Neural cell (in vitro differentiated cells): ENCODE measurements at regions not wholly inside any gene's neighbourhood (a gene's known extent, or its start where the extent isn't known, plus 50 kb on each side); places are given as distances from the start of the nearest gene placed in this dataset.

Experiments used
- H2AFZ ChIP-seq: fragments of 200-600, 300-800 bp; sonication (generic), shearing (Covaris generic); 2 replicates; pipeline ENCODE4 v1.6.0; 2014; ENCODE audit warnings: low read depth, mild to moderate bottlenecking, antibody characterized with exemption, low read length, moderate library complexity
- H3F3A ChIP-seq: fragments of 200-600 bp; shearing (Covaris generic); 2 replicates; pipeline ENCODE4 v1.6.1; 2016; ENCODE audit warnings: mild to moderate bottlenecking, moderate library complexity, mixed read lengths, antibody characterized with exemption, low read length; ENCODE audit not compliant: insufficient read depth, poor library complexity, severe bottlenecking
- H3K27ac ChIP-seq: fragments of 200-600, 300-800 bp; sonication (generic), shearing (Covaris generic); 2 replicates; pipeline ENCODE4 v1.5.1; 2014; ENCODE audit warnings: mild to moderate bottlenecking, low read length, moderate library complexity
- H3K27me3 ChIP-seq: fragments of 300-800, 200-600 bp; sonication (generic), shearing (Covaris generic); 2 replicates; pipeline ENCODE4 v1.6.0; 2014; ENCODE audit warnings: mild to moderate bottlenecking, low read depth, low read length, moderate library complexity; ENCODE audit not compliant: insufficient read depth
- H3K36me3 ChIP-seq: fragments of 300-800, 200-600 bp; sonication (generic), shearing (Covaris generic); 2 replicates; pipeline ENCODE4 v1.5.1; 2014; ENCODE audit warnings: mild to moderate bottlenecking, antibody characterized with exemption, low read length, moderate library complexity; ENCODE audit not compliant: insufficient read depth
- H3K4me2 ChIP-seq: fragments of 300-800, 200-600 bp; sonication (generic), shearing (Covaris generic); 2 replicates; pipeline ENCODE4 v1.6.0; 2014; ENCODE audit warnings: mild to moderate bottlenecking, low read length
- H3K4me3 ChIP-seq: fragments of 300-800, 200-600 bp; sonication (generic), shearing (Covaris generic); 2 replicates; pipeline ENCODE4 v1.5.1; 2014; ENCODE audit warnings: mild to moderate bottlenecking, low read length, moderate library complexity
- H3K79me2 ChIP-seq: fragments of 200-600 bp; shearing (Covaris generic); replicated peaks from 2 replicates; pipeline ENCODE4 v1.6.0; 2014; ENCODE audit warnings: mild to moderate bottlenecking, low read length, moderate library complexity; ENCODE audit not compliant: insufficient read depth
- H3K9ac ChIP-seq: fragments of 300-800, 200-600 bp; sonication (generic), shearing (Covaris generic); 2 replicates; pipeline ENCODE4 v1.6.1; 2016; ENCODE audit warnings: mild to moderate bottlenecking, low read length, mixed read lengths
- H3K9me2 ChIP-seq: fragments of 200-600 bp; shearing (Covaris generic); 2 replicates; pipeline ENCODE4 v1.6.1; 2016; ENCODE audit warnings: mild to moderate bottlenecking, low read length, mixed read lengths; ENCODE audit not compliant: insufficient read depth
- H3K9me3 ChIP-seq: fragments of 200-600, 300-800 bp; sonication (generic), shearing (Covaris generic); 2 replicates; pipeline ENCODE4 v1.6.1; 2016; ENCODE audit warnings: mild to moderate bottlenecking, mixed run types, low read length, moderate library complexity, mixed read lengths
- H4K20me1 ChIP-seq: fragments of 200-600 bp; shearing (Covaris generic); 2 replicates; pipeline ENCODE4 v1.6.1; 2016; ENCODE audit warnings: mild to moderate bottlenecking, mixed run types; ENCODE audit not compliant: insufficient read depth
- EP300 ChIP-seq: fragments of 450-650 bp; conservative IDR thresholded peaks from 2 replicates; pipeline ENCODE4 v1.6.1; 2014; ENCODE audit warnings: antibody characterized with exemption, mild to moderate bottlenecking, moderate library complexity; ENCODE audit not compliant: poor library complexity, severe bottlenecking
- EZH2 ChIP-seq: fragments of 200-600, 300-800 bp; shearing (Covaris generic), sonication (generic); IDR thresholded peaks from 2 replicates; pipeline ENCODE4 v1.6.1; 2014; ENCODE audit warnings: antibody characterized with exemption, low read length, borderline replicate concordance, mild to moderate bottlenecking; ENCODE audit not compliant: insufficient read depth, poor library complexity, severe bottlenecking
- MXI1 ChIP-seq: fragments of 450-650 bp; conservative IDR thresholded peaks from 2 replicates; pipeline ENCODE4 v1.6.1; 2014; ENCODE audit warnings: antibody characterized with exemption, mild to moderate bottlenecking; ENCODE audit not compliant: poor library complexity, severe bottlenecking
- POLR2AphosphoS5 ChIP-seq: IDR thresholded peaks from 2 replicates; pipeline ENCODE4 v1.6.1; 2012
- RAD21 ChIP-seq: fragments of 450-650 bp; conservative IDR thresholded peaks from 2 replicates; pipeline ENCODE4 v1.6.1; 2014; ENCODE audit warnings: antibody characterized with exemption, mild to moderate bottlenecking, moderate library complexity
- SMC3 ChIP-seq: fragments of 450-650 bp; conservative IDR thresholded peaks from 2 replicates; pipeline ENCODE4 v1.6.1; 2014; ENCODE audit warnings: antibody characterized with exemption, mild to moderate bottlenecking, moderate library complexity; ENCODE audit not compliant: poor library complexity
- TAF1 ChIP-seq: IDR thresholded peaks from 2 replicates; pipeline ENCODE4 v1.6.1; 2012; ENCODE audit warnings: low read depth
- TF ChIP-seq, protein P1 (sequence below): IDR thresholded peaks from 2 replicates; pipeline ENCODE4 v1.6.1; 2012; ENCODE audit warnings: borderline replicate concordance
- TF ChIP-seq, protein P2 (sequence below): fragments of 450-650 bp; IDR thresholded peaks from 2 replicates; pipeline ENCODE4 v1.5.1; 2014; ENCODE audit warnings: antibody characterized with exemption, mild to moderate bottlenecking, moderate library complexity; ENCODE audit not compliant: poor library complexity, severe bottlenecking

DNA sequence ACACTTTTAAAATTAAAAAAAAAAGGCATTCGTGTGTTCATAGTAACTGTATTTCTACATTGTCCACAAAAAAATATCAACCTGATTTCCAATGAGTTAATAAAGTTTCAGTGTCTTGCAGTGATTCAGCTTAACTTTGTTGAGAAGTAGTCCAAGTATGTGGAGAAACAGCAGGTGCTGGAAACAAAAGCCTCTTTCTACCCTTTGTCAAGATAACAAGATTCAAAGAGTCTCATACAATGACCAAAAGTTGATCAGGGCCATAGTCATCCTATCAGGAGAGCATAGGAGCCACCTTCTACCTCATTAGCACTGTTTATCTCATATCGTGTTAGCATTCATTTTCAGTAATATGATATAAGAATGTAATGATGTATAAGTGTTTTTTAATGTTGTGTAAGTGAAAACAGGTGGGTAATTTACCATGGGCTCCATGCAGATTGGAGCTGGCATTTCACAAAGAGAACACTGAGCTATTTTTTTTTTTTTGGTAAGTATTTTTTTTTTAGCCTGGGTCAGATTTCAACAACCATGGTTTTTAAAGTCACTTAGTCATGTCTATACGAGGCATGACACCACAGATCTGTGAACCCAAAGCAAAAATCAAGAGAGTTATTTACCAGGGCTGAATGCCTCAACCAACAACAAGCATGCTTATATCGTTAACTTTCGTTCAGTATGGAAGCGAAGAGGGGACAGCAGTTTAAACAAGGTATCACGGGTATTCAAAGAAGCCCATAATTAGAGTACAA, 165.0 kb upstream of the ZNF521 start:
- Histone ChIP-seq H4K20me1 (no peaks in the 10 kb centered on the region), H3K36me3 (no peaks in the 10 kb centered on the region), H3K9me2 (no peaks in the 10 kb centered on the region), H3K79me2 (no peaks in the 10 kb centered on the region), H3K9me3 (no peaks in the 10 kb centered on the region), H2AFZ (no peak overlapping the region), H3K27ac (no peak overlapping the region), H3K27me3 (no peaks in the 10 kb centered on the region), H3F3A (no peaks in the 10 kb centered on the region), H3K4me2 (no peak overlapping the region), H3K9ac (no peak overlapping the region), H3K4me3 (no peak overlapping the region)
- no peak for TF ChIP-seq EP300
- TF ChIP-seq, protein P1, sequence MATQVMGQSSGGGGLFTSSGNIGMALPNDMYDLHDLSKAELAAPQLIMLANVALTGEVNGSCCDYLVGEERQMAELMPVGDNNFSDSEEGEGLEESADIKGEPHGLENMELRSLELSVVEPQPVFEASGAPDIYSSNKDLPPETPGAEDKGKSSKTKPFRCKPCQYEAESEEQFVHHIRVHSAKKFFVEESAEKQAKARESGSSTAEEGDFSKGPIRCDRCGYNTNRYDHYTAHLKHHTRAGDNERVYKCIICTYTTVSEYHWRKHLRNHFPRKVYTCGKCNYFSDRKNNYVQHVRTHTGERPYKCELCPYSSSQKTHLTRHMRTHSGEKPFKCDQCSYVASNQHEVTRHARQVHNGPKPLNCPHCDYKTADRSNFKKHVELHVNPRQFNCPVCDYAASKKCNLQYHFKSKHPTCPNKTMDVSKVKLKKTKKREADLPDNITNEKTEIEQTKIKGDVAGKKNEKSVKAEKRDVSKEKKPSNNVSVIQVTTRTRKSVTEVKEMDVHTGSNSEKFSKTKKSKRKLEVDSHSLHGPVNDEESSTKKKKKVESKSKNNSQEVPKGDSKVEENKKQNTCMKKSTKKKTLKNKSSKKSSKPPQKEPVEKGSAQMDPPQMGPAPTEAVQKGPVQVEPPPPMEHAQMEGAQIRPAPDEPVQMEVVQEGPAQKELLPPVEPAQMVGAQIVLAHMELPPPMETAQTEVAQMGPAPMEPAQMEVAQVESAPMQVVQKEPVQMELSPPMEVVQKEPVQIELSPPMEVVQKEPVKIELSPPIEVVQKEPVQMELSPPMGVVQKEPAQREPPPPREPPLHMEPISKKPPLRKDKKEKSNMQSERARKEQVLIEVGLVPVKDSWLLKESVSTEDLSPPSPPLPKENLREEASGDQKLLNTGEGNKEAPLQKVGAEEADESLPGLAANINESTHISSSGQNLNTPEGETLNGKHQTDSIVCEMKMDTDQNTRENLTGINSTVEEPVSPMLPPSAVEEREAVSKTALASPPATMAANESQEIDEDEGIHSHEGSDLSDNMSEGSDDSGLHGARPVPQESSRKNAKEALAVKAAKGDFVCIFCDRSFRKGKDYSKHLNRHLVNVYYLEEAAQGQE: no peak
- TF ChIP-seq MXI1: no peak
- TF ChIP-seq TAF1: no peak
- no peak for TF ChIP-seq EZH2
- TF ChIP-seq RAD21: no peak
- no peak for TF ChIP-seq SMC3
- TF ChIP-seq, protein P2, sequence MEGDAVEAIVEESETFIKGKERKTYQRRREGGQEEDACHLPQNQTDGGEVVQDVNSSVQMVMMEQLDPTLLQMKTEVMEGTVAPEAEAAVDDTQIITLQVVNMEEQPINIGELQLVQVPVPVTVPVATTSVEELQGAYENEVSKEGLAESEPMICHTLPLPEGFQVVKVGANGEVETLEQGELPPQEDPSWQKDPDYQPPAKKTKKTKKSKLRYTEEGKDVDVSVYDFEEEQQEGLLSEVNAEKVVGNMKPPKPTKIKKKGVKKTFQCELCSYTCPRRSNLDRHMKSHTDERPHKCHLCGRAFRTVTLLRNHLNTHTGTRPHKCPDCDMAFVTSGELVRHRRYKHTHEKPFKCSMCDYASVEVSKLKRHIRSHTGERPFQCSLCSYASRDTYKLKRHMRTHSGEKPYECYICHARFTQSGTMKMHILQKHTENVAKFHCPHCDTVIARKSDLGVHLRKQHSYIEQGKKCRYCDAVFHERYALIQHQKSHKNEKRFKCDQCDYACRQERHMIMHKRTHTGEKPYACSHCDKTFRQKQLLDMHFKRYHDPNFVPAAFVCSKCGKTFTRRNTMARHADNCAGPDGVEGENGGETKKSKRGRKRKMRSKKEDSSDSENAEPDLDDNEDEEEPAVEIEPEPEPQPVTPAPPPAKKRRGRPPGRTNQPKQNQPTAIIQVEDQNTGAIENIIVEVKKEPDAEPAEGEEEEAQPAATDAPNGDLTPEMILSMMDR: no peak
- no peak for TF ChIP-seq POLR2AphosphoS5

DNA sequence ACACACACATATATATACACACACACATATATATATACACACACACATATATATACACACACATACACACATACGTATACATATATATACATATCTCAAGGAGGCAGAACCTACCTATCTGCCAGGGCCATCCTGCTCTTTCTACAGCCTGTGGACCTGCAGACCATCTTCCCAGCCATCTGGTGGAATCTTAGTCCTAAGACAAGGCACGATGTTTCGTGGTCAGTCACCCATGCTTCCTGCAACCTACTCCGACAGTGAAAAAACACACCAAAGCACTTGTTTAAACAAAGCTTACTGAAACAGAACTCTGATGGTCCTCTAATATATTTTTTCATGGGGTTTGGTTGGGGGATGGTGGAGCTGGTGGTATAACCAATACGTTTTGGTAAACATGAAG, 164.2 kb upstream of the ZNF521 start:
- Histone ChIP-seq H2AFZ (no peak overlapping the region), H3K27ac (no peak overlapping the region), H3F3A (no peaks in the 10 kb centered on the region), H3K9me2 (no peaks in the 10 kb centered on the region), H3K4me3 (no peak overlapping the region), H3K4me2 (no peak overlapping the region), H3K9ac (no peak overlapping the region), H3K79me2 (no peaks in the 10 kb centered on the region), H3K36me3 (no peaks in the 10 kb centered on the region), H3K9me3 (no peaks in the 10 kb centered on the region), H4K20me1 (no peaks in the 10 kb centered on the region), H3K27me3 (no peaks in the 10 kb centered on the region)
- TF ChIP-seq TAF1 (no peak), MXI1 (no peak), POLR2AphosphoS5 (no peak), SMC3 (no peak), EZH2 (no peak), EP300 (no peak), RAD21 (no peak)
- TF ChIP-seq, protein P1: no peak
- TF ChIP-seq, protein P2: no peak
